ENCODE measurements at regions not wholly inside any gene's neighbourhood (a gene's known extent, or its start where the extent isn't known, plus 50 kb on each side); places are given as distances from the start of the nearest gene placed in this dataset.

DNA sequence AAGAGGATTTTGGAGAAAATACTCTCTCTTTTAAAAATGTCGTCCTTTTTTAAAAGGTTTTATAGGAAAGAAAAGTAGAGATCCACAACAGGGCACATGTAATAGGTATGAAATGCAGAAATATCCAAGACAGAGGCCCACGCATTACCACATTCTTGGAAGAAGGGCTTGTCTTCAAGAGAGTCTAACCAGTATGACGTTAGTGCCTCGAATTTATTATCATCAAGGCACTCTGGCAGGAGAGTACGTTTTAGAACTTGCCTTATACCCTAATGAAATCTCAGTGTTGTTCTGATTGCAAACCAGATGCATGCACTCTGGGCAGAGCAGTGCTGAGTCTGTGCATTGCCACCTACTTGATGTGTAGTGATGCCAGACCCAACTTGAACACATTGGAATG is 342.6 kb upstream of the NFE2L3 start:
- no peak for DNase-seq (ENCODE audit: low read depth, low spot score)

DNA sequence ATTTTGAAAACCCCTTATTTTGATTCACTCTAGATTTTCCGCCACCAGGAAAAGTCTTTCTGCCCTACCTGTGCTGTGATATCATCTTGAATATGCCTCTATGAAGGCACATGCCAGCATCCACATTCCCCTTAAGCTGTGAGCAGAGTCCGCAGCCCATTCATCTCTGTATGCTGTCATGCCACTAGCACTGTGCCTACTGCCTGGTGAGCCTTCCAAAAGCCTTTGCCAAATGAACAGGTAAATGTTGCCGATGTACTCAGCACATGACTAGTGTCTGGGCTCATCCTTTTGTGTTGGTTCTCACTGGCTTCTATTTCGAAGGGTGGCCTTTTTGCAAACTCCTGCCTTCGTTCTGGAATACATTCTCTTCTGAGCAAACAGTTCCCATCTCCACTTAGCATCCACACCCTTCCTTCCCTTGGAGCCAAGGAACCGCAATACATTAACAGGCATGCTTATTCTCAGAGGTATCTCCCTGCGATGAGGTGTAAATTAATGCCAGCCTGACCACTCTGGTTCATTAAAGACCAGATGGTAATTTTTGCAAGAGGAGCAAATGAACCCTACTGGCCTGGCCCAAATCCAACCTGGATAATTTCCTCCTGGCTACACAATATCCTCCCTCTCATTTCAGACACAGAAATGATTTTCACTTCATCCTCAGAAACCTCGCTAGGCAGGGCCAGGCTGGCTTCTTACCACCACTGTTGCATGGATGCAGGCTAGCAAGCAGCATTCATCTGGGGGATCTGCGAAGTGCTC is 339.7 kb upstream of the NFE2L3 start:
- DNase-seq (ENCODE audit: low read depth, low spot score) = no peak

GRCh38 chr7:25813381-25813780 is 338.6 kb upstream of the NFE2L3 start:
- DNase-seq (ENCODE audit: low read depth, low spot score) = no peak

DNA sequence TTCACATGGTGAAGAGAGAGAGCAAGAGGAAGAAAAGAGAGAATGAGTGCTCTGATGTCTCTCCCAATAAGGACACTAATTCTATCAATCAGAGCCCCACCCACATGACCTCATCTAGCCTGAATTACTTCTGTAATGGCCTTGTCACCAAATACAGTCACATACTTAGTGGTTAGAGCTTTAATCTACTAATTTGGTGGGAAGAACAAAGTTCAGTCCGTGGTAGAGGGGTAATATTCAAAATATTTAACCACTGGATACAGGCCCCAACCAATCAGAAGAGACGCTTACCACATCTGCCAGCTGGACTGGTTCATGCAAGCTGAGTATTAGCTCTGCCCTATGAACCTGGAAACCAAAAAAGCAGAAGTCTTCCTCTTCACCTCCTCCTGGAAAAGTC is 336.3 kb upstream of the NFE2L3 start:
- no peak for DNase-seq (ENCODE audit: low read depth, low spot score)

- DNase-seq (ENCODE audit: low read depth, low spot score) = no peak
These were observed 331.5 kb upstream of the NFE2L3 start for GRCh38 chr7:25820432-25821040.

DNA sequence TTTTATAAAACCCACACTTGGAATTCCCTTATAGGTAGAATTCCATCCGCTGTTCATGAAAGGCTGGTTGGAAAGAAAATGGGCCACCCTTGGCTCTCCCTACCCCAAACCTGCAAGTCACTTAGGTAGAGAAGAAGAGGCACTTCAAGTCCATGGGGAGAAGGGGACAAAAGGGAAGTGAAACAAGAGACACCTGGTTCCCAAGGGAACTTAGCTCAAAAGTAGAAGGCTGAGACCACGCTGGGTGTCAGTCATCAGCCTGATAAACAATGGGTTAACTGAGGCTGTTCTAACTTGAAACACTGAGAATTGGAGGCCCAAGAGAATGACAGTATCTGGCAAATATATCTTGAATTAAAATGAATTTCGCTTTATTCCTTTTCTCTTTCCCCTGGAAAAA is 330.8 kb upstream of the NFE2L3 start:
- no peak for DNase-seq (ENCODE audit: low read depth, low spot score)

DNA sequence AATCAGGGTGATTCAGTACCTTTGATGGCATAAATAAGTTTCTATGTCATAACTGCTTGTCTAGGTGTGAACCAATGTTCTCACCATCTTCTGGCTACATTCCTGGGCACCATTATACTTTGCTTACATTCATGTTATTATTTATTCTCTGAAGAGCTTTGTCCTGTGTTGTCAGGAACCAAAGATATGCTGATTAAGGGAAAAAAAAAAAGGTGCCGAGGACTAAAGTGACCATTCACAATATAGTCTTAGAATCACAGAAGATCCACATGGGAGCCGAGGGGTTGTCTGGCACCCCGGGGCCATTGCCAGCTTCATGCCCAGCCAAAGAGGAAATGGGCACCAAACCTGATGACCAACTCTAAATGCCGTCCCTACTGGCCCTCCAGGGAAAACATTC is 329.2 kb upstream of the NFE2L3 start:
- DNase-seq (ENCODE audit: low read depth, low spot score) = no peak

- no peak for DNase-seq (ENCODE audit: low read depth, low spot score)
These were observed 328.4 kb upstream of the NFE2L3 start for GRCh38 chr7:25823571-25823970.

GRCh38 chr7:25828468-25828867 is 323.5 kb upstream of the NFE2L3 start:
- DNase-seq (ENCODE audit: low read depth, low spot score) = no peak

- no peak for DNase-seq (ENCODE audit: low read depth, low spot score)
These were observed 322.3 kb upstream of the NFE2L3 start for GRCh38 chr7:25829663-25830062.

DNA sequence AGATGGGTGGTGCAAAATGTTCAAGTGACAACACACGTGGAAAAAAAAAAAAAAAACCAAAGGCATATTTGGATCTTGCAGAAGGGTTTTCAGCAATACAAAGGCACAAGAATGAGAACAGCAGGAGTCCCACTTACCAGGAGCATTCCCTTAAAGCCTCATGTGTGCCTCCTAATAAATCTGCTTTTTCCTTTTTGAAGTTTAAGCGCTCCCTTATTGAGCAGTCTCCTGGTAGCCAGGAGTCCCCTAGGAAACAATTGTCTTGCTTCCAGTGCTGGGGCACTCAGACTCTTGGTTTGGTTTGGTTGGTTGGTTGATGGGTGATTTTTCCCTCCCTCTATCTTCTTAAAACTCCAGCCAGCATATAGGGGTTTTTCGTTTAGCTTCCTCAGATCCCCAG is 321.8 kb upstream of the NFE2L3 start:
- no peak for DNase-seq (ENCODE audit: low read depth, low spot score)

- no peak for DNase-seq (ENCODE audit: low read depth, low spot score)
These were observed 320.8 kb upstream of the NFE2L3 start for GRCh38 chr7:25831062-25831691.

DNA sequence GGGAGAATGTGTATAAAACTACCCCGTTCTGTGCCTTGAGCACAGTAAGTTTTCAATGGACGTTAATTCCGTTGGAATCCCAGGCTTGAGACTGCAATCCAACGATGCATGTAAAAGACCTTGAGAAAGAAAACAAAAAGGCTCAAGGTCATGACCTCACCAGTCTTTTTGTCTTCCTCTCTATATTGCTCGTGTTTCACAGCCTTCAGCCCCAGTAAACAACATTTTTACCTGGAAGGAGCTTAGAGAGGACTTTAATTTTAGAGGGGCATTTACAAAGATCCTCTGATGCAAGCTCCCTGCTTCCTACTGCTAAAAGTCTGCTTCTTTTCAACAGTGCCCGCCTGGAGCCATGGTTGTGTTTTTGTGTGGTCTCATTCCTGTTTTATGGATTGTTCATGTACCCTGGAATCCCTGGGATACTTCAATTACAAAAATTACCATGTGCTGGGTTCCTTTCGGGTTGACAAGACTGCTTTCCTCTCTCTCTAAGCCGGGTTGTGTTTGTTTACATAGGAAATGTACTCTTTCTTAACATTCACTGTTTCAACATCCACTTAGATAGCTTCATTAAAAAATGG is 320.1 kb upstream of the NFE2L3 start:
- DNase-seq (ENCODE audit: low read depth, low spot score) = no peak

DNA sequence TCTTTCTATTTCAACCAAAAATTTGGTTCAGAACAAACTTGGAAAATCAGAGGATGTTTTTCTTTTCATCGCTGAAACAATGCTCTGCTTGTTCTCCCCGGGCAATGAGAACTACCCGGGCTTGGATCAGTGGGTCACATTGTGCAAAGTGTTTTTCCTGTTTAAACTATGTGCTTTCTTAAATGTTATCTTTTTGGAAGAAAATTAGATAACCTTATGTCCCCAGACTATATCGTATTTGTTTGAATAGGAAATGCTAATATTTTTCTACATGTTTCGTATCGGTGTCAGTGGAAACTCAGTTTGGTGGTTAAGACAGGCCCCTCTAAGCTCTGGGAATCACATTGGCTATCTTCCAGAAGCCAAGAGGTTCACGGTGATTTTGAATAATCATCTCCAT is 319.5 kb upstream of the NFE2L3 start:
- no peak for DNase-seq (ENCODE audit: low read depth, low spot score)

GRCh38 chr7:25832929-25833328 is 319.1 kb upstream of the NFE2L3 start:
- DNase-seq (ENCODE audit: low read depth, low spot score) = no peak

GRCh38 chr7:25834050-25834449 is 317.9 kb upstream of the NFE2L3 start:
- DNase-seq (ENCODE audit: low read depth, low spot score) = no peak

- DNase-seq (ENCODE audit: low read depth, low spot score) = no peak
These were observed 316.8 kb upstream of the NFE2L3 start for GRCh38 chr7:25835197-25835596.

GRCh38 chr7:25839084-25839769 is 312.8 kb upstream of the NFE2L3 start:
- no peak for DNase-seq (ENCODE audit: low read depth, low spot score)

- no peak for DNase-seq (ENCODE audit: low read depth, low spot score)
These were observed 311.7 kb upstream of the NFE2L3 start for GRCh38 chr7:25840209-25840792.

- no peak for DNase-seq (ENCODE audit: low read depth, low spot score)
These were observed 310.4 kb upstream of the NFE2L3 start for GRCh38 chr7:25841575-25841974.

- DNase-seq (ENCODE audit: low read depth, low spot score) = no peak
These were observed 309.7 kb upstream of the NFE2L3 start for GRCh38 chr7:25842201-25842733.

Data from brain pericyte (primary cell).